HG02610 (cell line): ENCODE measurements at regions not wholly inside any gene's neighbourhood (a gene's known extent, or its start where the extent isn't known, plus 50 kb on each side); places are given as distances from the start of the nearest gene placed in this dataset.
A peak's percentile ranks its signal among the peaks of the same experiment; 100 is the strongest.
"Not testable (repeated sequence)": the region's sequence is repeated elsewhere in the genome, so short reads cannot be mapped to it uniquely, and the experiment has no call there.

Experiments used
- ATAC-seq: cut with Tn5 transposase; IDR thresholded peaks from one replicate; pipeline ENCODE4 v1.9.1; 2021; ENCODE audit warnings: mild to moderate bottlenecking, moderate library complexity; ENCODE audit not compliant: unreplicated experiment

DNA sequence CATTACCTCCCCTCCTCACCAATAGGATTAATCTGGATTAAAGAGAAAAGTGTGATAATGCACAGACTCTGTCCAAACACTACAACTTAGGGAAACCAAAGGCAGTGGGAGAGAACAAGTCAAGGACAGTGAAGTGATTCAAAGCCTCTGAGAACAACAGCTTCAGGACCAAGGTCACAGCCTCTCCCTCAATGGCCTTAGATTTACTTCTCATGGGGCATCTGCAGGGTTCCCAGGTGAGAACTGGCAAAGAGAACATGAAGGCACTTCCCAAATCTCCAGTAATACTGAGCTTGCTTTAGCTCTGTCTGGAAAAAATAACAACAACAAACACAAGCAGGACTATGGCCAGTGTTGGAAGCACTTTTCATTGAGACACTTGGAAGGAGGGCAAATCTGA, 99.8 kb upstream of the GOLGA6L22 start:
- ATAC-seq = not testable (repeated sequence)

DNA sequence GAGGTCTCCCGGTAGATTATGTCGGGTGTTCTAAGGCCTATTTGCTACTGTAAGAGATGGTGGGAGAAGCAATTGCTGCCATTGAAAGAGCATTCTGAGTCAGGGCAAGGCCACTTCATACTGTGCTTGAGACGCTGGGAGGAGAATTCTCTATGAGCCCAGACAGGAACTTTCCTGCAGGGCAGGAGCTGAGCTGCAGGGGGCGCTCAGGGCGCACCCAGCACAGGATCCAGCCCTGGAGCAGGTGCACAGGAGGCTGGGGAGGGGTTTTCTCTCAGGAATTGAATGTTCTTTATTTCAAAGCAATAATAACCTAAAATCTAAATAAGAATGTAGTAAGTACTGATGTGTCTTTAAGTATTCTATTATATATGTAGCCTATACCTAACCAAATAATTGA, 99.1 kb upstream of the GOLGA6L22 start:
- peak; percentile 72 for ATAC-seq

DNA sequence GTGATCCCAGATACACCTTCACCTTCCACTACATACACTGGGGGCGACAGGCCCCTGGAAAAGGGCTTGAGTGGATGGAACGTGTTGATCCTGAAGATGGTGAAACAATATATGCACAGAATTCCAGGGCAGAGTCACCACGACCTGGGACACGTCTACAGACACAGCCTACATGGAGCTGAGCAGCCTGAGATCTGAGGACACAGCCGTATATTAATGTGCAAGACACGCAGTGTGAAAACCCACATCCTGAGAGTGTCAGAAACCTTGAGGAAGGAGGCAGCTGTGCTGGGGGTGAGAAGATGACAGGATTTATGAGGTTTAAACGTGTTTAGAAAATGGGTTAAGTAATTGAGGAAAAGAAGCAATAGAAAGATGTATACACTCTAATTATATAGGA, 98.0 kb upstream of the GOLGA6L22 start:
- not testable (repeated sequence) for ATAC-seq

DNA sequence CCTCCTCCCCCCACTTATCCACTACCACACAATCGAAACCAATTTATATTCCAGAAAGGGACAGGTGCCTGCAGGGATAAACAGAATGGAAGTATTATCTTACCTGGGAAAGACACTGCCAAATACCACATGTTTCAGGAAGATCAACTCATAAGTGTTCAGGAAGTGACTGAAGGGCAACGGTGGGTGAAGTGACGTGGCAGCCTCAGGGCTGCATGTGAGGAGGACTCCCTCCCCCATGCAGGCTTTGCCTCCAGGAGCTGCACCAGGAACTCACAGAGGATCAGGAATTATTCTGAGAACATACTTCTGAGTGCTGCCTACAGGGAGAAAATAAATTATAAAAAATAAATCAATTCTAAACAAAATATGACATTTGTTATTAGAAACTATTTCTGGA, 96.2 kb upstream of the GOLGA6L22 start:
- not testable (repeated sequence) for ATAC-seq

DNA sequence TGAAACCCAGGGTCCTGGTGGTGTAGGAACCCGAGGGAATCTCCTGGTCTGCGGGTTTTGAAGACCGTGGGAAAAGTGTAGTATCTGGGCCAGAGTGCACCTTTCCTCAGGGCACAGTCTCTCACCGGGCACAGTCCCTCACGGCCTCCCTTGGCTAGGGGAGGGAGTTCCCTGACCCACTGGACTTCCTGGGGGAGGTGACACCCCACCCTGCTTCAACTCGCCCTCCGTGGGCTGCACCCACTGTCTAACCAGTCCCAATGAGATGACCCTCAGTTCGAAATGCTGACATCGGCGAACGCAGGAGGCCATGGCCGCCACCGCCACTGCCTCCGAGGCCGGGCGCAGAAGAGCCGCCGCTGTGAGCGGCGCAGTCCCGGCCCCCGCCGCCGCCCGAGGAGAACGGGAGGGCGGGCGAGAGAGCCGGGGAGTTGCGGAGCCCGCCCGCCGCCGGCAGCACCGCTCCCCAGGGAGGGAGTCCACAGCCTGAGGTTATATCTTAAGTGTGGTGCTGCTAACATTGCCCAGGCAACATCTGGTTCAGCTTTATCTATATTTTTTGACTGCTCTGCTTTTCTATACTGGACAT, 87.4 kb upstream of the GOLGA6L22 start:
- not testable (repeated sequence) for ATAC-seq

DNA sequence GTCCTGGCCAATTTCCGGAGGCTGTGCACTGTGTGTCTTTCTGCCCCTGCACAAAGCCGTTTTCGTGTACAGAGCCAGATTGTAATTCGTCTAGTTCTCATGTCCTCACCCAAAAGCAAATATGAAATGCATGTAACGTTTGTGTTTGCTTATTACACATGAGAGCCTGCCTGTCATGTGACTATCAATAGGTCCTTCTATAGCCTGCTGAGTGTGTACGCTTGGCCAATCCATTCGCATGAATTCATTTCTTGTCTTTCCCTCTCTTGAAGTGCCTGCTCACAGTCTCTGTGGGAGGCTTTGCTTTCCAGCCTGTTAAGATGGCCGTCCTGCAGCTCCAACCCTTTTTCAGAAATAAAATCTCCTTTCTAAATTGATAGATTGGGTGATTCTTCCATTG, 84.2 kb upstream of the GOLGA6L22 start:
- not testable (repeated sequence) for ATAC-seq

DNA sequence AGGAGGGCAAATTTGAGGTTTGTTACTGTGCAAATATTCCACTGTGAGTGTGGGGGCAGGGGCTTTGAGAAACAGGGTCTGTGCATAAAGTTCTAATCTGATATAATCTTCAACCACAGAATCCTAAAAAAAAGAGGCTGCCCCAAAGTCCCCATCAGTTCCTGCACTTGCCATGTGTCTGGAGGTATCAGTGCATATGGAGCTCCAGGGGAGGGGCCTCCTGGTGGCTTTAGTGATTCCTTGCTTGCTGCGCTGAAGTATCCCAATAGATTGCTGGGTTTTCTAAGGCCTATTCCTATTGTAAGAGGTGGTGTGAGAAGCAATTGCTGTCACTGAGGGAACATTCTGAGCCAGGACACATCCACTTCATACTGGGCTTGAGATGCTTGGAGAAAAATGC, 82.9 kb upstream of the GOLGA6L22 start:
- not testable (repeated sequence) for ATAC-seq

DNA sequence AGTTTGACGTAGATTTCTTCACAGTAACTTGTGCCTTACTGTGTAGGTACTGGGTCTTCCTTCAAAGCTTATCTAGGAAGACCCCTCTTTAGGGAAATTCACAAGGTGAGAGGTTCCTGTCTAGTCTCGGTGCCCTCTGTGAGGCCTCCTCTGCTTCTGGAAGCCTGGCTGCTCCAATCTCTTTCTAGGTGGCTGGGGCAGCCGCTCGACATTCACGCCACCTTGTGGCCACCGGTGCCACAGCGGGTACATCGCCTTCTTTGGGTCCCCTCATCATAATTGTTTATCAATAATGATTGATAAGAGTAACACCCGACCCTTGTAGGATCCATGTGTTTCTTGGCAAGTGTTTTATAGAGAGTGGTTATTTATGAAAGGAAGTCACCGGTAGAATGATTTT, 80.8 kb upstream of the GOLGA6L22 start:
- not testable (repeated sequence) for ATAC-seq

DNA sequence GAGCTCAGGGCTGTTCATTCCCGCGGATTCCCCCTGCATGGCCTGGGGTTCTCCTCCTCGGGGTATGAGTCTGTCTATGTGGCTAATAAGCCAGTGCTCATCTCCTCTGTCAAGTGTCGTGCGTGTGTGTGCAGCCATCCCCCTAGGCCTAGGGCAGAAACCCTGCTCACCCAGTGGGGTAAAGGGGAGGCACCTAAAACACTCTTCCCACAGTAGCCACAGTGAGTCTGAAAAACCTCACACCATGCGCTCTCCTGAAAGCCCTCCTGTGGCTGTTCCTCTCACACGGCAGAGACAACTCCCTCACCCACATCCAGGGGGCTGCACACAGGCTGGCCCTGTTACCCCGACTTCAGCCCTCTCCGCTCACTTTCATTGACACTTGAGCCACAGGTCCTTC, 71.0 kb upstream of the GOLGA6L22 start:
- ATAC-seq = not testable (repeated sequence)

DNA sequence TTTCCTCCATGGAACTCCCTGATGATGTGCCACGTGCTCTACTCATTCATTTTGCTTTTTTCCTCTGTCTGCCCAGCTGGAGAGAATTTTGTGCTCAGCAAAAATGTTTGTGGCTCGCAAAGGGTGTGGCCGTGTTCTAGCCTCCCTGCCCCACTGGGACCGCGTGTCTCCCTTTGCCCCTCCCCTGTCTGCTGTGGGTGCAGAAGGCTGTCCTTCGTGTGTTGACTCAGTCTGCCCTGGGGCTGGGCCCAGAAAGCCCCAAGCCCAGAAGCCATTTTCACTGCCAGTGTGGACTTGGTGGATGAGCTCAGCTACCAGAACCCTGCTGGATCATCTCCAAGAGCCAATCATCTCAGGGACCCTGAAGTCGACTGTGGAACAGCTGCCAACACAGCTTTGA, 70.3 kb upstream of the GOLGA6L22 start:
- ATAC-seq = not testable (repeated sequence)

DNA sequence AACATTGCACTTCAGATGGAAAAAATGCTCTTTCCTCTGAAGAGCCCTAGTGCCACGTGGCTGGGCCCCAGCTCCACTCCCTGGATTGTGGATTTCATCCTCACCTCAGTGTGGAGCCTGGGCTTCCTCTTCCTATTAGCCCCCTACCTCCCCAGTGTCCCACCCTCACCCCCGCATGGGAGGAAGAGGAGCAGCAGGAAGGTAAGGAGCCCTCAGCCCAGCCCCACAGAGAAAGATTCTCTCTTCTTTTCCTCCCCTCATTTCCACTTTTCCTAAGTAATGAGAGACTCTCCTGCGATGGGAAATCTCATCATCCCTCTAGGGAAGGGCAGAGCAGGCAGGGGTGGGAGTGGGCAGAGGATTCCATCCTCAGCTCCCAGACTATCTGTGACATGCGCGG, 57.5 kb upstream of the GOLGA6L22 start:
- ATAC-seq = not testable (repeated sequence)

DNA sequence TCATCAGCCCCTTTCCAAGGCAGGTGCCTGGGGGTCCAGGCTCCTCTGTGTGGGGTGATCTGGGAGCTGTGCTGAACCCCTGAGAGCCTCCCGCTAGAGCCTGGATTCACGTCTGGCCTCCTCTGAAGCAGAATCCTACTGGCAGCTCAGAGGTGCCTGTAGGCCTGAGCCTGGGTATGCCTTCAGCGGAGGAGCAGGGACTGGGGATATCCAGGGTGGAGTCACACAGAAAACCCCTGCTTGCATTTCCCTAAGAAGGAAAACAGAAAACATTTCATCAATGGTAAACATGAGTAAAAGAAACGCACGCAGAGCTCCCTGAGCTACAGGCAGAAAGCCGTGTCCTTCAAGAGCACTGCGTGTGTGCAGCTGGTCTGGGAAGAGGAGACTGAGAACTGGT, 57.0 kb upstream of the GOLGA6L22 start:
- not testable (repeated sequence) for ATAC-seq

DNA sequence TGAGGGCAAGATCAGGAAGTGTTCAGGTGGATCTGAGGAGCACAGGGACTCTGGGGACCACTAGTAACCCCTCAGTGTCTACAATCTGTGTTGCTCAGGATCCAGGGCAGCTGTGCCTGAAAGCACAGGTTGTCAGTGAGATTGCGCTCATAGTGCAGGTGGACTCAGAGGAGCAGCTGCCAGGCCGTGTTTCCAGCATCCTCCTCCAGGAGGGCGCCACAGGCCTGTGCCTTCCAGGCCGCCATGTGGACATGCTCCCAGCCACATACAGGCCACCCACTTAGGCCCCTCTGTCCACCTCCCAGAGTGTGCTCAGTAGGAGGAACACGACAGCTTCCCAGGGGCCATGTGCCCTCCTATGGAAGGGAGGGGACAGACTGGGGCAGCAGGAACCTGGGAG, 52.9 kb upstream of the GOLGA6L22 start:
- not testable (repeated sequence) for ATAC-seq
